ENCODE measurements at regions not wholly inside any gene's neighbourhood (a gene's known extent, or its start where the extent isn't known, plus 50 kb on each side); places are given as distances from the start of the nearest gene placed in this dataset.

- DNase-seq = no peak
- H3K27me3 Mint-ChIP-seq (ENCODE audit: low read depth in 3 of 3) = no peaks in the 10 kb centered on the region
- no peaks in the 10 kb centered on the region for H3K36me3 Mint-ChIP-seq
- no peak overlapping the region for H3K4me3 Mint-ChIP-seq
- H3K27ac Mint-ChIP-seq = no peak overlapping the region
- peaks cover 0 to 6% (median under 1%) of the 10 kb centered on the region in 6 donors for H3K9me3 Mint-ChIP-seq
- no peaks in the 10 kb centered on the region for H3K4me1 Mint-ChIP-seq
These were observed 484.7 kb downstream of the INSC start for GRCh38 chr11:15599376-15599775.

DNA sequence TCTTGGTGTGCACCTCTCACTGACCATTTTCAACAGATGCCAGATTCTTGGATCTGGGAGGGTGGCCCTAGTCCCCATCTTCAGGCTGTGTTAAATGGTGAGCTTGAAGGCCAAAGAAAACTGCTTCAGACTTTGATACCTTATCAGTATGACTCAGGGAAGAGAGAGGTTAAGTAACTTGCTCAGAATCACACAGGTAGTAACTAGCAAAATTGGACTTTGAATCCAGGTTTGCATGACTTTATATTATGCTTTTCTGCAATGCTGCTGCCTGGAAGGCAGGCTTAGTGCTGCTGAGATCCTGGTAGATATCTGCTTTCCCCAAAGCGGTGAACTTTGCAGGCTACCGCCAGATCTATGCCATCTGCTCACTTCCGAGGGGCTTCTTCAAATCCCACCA, 487.3 kb downstream of the INSC start:
- H3K36me3 Mint-ChIP-seq = no peaks in the 10 kb centered on the region
- no peaks in the 10 kb centered on the region for H3K4me1 Mint-ChIP-seq
- H3K4me3 Mint-ChIP-seq = no peak overlapping the region
- H3K27ac Mint-ChIP-seq = no peak overlapping the region
- no peak for DNase-seq
- H3K9me3 Mint-ChIP-seq = peaks cover 0 to 14% (median 2%) of the 10 kb centered on the region in 6 donors
- H3K27me3 Mint-ChIP-seq (ENCODE audit: low read depth in 3 of 3) = peaks cover 0 to 3% (median 0%) of the 10 kb centered on the region in 3 donors

GRCh38 chr11:15602785-15603567, 488.3 kb downstream of the INSC start:
- H3K27me3 Mint-ChIP-seq (ENCODE audit: low read depth in 3 of 3) = peaks cover 0 to 3% (median 0%) of the 10 kb centered on the region in 3 donors

DNA sequence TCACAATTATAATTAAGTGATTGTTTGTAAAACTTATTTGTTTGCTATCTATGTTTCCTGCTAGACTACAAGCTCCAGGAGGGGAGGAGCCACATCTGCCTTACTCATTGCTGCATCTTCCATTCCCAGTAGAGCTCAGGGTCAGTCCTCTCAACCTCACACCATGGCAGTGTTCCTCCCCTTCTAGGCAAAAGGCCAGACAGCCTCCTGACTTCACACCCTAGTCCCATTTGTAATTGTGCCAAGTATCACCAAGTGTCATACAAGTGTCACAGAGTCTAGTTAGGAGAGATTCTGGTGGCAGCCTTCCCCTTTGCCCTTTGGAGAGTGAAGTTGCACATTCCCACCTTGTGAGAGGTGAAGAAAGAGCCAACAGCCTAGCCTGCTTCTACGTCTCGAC, 490.4 kb downstream of the INSC start:
- Mint-ChIP-seq H3K36me3 (no peaks in the 10 kb centered on the region), H3K4me1 (no peaks in the 10 kb centered on the region), H3K9me3 (peaks cover 0 to 14% (median 2%) of the 10 kb centered on the region in 6 donors), H3K4me3 (no peak overlapping the region), H3K27me3 (ENCODE audit: low read depth in 3 of 3) (peaks cover 0 to 10% (median 0%) of the 10 kb centered on the region in 3 donors), H3K27ac (no peak overlapping the region)
- DNase-seq = no peak

More at GRCh38 chr11:15602785-15603567, 488.3 kb downstream of the INSC start:
- DNase-seq = no peak
- peaks cover 0 to 14% (median 2%) of the 10 kb centered on the region in 6 donors for H3K9me3 Mint-ChIP-seq
- H3K27ac Mint-ChIP-seq = no peak overlapping the region
- H3K4me3 Mint-ChIP-seq = no peak overlapping the region
- H3K4me1 Mint-ChIP-seq = no peaks in the 10 kb centered on the region
- H3K36me3 Mint-ChIP-seq = no peaks in the 10 kb centered on the region

DNA sequence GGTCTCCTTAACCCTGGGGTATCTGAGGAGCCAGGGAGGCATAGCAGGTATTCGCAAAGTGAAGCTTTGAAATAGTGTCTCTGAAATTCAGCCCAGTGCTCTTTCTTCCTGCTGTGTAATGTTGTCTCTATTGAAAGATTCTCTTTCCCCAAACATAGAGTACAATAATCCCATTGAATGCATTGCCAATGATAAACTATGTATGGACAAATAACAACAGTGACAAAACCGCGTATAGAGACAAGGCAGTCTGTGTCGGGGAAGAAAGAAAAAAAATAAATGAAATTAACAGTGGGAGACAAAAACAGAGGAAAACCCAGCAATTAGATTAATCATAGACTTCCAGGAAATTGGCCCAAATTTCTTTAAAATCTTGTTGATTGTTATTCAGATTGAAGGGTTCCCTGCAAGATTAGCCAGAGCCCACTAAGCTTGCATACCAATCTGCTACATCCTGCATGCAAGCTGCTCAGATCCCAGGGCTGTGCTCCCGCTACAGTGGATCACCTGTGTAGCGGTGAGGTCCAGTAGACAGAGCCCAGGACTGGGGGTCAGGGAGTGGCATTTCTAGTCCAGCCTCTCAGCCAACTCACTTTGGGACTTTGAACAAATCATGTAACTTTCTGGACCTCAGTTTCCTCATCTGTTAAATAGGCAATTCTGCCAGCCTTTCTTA, 492.8 kb downstream of the INSC start:
- Mint-ChIP-seq H3K4me3 (no peak overlapping the region), H3K36me3 (no peaks in the 10 kb centered on the region), H3K9me3 (peaks cover 0 to 14% (median 4%) of the 10 kb centered on the region in 6 donors), H3K27ac (no peak overlapping the region), H3K27me3 (ENCODE audit: low read depth in 3 of 3) (peaks cover 0 to 10% (median 0%) of the 10 kb centered on the region in 3 donors), H3K4me1 (no peaks in the 10 kb centered on the region)
- DNase-seq = no peak

DNA sequence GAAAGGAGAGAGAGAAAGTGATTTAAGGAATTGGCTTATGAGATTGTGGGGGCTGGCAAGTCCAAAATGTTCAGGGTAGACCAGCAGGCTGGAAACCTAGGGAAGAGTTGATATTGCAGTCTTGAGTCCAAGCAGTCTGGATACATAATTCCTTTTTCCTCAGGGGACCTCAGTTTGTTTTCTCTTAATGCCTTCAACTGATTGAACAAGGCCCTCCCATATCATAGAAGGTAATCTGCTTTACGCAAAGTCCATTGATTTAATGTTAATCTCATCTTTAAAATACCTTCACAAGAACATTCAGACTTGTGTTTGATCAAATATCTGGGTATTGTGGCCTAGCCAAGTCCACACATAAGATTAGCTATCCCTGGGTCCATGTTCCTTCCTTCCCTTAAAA, 494.7 kb downstream of the INSC start:
- Mint-ChIP-seq H3K4me1 (no peaks in the 10 kb centered on the region), H3K36me3 (no peaks in the 10 kb centered on the region), H3K4me3 (no peak overlapping the region), H3K27me3 (ENCODE audit: low read depth in 3 of 3) (peaks cover 0 to 10% (median 0%) of the 10 kb centered on the region in 3 donors), H3K9me3 (peaks cover 0 to 8% (median under 1%) of the 10 kb centered on the region in 6 donors), H3K27ac (no peak overlapping the region)
- no peak for DNase-seq

DNA sequence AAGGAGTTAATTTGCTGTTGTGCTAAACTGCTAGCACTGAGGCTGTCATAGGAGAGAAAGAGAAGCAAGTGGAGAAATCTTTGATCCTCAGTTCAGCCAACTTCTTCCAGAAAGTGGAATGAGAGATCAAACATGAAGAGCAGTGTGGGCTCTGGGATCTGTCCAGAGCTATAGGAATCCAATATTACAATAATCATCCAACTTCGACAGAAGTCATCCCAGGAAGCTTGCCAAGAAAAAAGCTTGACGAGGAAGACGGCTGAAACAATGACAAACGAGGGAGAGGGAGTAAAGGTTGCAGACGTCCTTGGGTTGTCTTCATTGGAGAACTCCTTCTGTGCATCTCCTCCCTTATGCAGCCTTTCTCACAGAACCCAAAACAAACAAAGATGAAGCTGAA, 496.2 kb downstream of the INSC start:
- no peak overlapping the region for H3K27ac Mint-ChIP-seq
- no peak for DNase-seq
- H3K4me1 Mint-ChIP-seq = no peaks in the 10 kb centered on the region
- H3K9me3 Mint-ChIP-seq = peaks cover 0 to 3% (median 0%) of the 10 kb centered on the region in 6 donors
- H3K36me3 Mint-ChIP-seq = no peaks in the 10 kb centered on the region
- H3K4me3 Mint-ChIP-seq = no peak overlapping the region
- peaks cover 0 to 8% (median 0%) of the 10 kb centered on the region in 3 donors for H3K27me3 Mint-ChIP-seq (ENCODE audit: low read depth in 3 of 3)

DNA sequence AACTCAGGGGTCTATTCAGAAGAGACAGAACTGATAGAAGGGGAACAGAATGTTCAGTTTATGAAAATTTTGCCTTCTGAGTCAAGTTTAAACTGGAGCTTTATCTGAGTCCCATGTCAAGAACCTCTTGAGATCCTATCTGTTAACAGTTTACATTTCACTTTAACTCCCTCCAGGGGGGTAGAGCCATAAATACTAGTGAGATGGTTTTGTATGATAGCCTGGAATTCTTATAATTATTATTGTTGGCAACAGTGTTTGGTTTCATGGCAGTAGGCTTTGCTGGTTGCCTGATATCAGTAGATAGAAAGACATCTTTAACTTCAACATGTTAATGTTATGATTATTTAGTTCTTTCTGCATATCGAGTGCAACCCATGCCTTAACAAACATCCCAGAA, 498.5 kb downstream of the INSC start:
- H3K4me1 Mint-ChIP-seq = no peaks in the 10 kb centered on the region
- no peak for DNase-seq
- peaks cover 0 to 11% (median 1%) of the 10 kb centered on the region in 3 donors for H3K27me3 Mint-ChIP-seq (ENCODE audit: low read depth in 3 of 3)
- H3K36me3 Mint-ChIP-seq = no peaks in the 10 kb centered on the region
- no peak overlapping the region for H3K27ac Mint-ChIP-seq
- H3K9me3 Mint-ChIP-seq = peaks cover 0 to 3% (median 0%) of the 10 kb centered on the region in 6 donors
- no peak overlapping the region for H3K4me3 Mint-ChIP-seq

DNA sequence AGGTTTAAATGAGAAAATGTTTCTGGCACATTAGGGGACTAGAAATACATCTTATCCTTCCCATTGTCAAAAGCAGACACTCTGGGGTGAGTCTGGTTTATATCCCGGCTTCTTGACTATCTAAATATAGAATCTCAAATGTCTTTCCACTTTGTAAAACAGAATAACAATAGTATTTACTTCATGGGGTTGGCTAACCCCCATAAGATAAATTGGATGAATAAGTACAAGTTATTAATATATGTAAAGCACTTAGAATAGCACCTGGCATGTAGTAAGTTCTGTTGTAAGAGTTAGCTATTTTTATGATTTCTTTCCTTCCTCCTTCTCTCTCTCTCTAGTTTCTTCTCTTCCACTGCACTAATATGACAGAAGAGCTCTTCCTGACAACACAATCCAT, 499.1 kb downstream of the INSC start:
- DNase-seq = no peak
- Mint-ChIP-seq H3K36me3 (no peaks in the 10 kb centered on the region), H3K4me3 (no peak overlapping the region), H3K4me1 (no peaks in the 10 kb centered on the region), H3K27me3 (ENCODE audit: low read depth in 3 of 3) (peaks cover 0 to 11% (median 1%) of the 10 kb centered on the region in 3 donors), H3K27ac (no peak overlapping the region), H3K9me3 (peaks cover 0 to 3% (median under 1%) of the 10 kb centered on the region in 6 donors)

DNA sequence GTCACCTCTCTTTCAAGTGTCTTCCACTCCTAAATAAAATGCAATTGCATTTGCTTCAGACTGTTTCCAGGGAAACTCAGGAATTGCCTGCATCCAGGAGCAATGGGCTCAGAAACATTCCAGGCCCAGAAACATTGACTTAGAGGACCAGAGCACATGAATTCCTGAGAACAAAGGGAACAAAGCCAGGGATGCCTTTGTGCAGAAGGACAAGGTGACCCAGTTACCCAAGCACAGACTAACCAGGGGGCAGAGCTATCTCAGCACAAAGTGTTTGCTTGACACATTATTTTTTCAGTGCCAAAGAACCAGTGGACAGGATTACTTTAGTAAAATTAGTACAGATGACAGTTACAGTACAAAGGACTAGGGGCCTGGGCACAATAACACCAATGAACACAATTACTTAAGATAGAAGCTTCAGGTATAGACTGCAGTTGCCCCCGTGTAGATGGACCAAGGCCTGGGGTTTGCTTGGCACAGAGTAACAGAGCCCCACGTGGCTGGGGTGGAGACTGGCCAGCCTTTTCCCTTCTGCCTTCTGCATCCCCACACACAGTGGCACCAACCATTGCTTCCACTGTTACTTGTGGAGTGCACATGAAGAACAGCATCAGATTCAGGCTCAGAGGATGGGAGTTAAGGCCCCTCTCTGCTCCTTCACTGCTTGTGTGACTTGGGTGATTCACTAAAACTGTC, 500.8 kb downstream of the INSC start:
- Mint-ChIP-seq H3K9me3 (peaks cover 0 to 3% (median under 1%) of the 10 kb centered on the region in 6 donors), H3K4me3 (no peak overlapping the region), H3K27ac (no peak overlapping the region), H3K4me1 (no peaks in the 10 kb centered on the region), H3K27me3 (ENCODE audit: low read depth in 3 of 3) (peaks cover 0 to 3% (median 1%) of the 10 kb centered on the region in 3 donors), H3K36me3 (no peaks in the 10 kb centered on the region)
- no peak for DNase-seq

DNA sequence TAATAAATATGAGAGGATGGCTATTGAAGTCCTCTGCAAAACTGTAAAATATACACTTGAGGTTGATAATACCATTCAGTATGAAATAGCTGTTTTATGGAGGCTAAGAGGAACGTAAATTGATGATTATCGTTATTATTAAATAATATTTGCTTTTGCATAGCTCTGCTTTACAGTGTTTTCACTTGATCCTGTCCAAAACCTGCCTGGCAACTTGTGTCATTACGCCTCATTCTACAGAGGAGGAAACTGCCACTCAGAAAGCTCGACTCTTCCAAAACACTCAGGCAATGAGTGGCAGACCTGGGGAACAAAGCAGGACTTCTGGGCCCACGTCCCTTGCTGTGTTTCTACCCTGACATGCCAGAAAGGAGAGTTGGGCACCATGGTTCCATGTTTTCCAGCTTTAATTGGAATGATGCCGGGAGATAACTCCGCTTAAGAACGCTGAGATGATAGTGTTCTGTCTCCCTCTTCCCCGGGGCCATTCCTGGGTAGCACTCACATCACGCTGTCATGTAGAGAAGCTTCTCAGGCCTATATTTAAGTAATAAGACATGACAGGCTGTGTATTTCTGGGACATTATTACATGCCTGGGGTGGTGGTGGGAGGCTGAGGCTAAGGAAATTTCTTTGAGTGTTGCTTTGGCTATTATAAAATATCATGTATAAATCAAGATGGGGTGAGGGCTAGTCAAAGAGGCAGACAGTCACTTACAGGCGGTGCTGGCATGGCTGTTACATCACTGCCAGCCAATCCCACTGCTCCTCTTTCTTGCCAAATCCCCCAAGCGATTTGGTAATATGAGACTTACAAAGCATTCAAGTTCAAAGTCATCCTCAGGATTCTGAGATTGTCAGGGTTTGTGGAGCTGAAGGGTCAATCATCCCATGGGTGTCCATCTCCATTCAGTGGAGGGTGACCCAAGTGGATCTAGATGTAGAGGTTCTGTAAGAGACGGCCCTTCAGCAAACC, 501.7 kb downstream of the INSC start:
- peaks cover 0 to 6% (median 3%) of the 10 kb centered on the region in 3 donors for H3K27me3 Mint-ChIP-seq (ENCODE audit: low read depth in 3 of 3)
- DNase-seq = no peak
- no peak overlapping the region for H3K27ac Mint-ChIP-seq
- H3K9me3 Mint-ChIP-seq = peaks cover 0 to 3% (median 0%) of the 10 kb centered on the region in 6 donors
- H3K4me1 Mint-ChIP-seq = no peaks in the 10 kb centered on the region
- no peaks in the 10 kb centered on the region for H3K36me3 Mint-ChIP-seq
- H3K4me3 Mint-ChIP-seq = no peak overlapping the region

- Mint-ChIP-seq H3K36me3 (no peaks in the 10 kb centered on the region), H3K27ac (no peak overlapping the region)
- no peak for DNase-seq
These were observed 502.4 kb downstream of the INSC start for GRCh38 chr11:15617126-15617525.

DNA sequence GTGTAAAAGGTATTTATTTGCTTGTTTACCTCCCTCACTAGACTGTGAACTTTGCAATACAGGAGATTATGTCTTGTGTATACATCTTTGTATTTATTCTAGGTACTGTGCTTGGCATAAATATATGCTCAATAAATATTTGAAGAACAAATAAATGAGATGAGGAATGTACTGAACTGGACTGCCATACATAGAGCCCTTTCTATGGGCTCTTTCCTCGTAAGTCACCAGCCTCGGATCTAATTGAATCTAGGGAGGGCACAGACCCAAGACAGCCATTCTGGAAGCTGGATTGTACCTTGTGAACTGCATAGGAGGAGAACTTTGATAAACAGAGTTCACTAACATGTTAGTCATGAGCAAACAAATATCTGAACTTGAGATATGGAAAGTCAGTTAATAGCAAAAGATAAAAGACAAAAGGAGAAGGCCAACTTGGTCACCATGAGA, 503.9 kb downstream of the INSC start:
- no peak overlapping the region for H3K27ac Mint-ChIP-seq
- H3K36me3 Mint-ChIP-seq = no peaks in the 10 kb centered on the region
- no peak overlapping the region for H3K4me3 Mint-ChIP-seq
- H3K27me3 Mint-ChIP-seq (ENCODE audit: low read depth in 3 of 3) = peaks cover 0 to 10% (median 3%) of the 10 kb centered on the region in 3 donors
- no peak for DNase-seq
- H3K4me1 Mint-ChIP-seq = no peaks in the 10 kb centered on the region
- H3K9me3 Mint-ChIP-seq = peaks cover 0 to 3% (median 0%) of the 10 kb centered on the region in 6 donors

More at GRCh38 chr11:15617126-15617525, 502.4 kb downstream of the INSC start:
- no peaks in the 10 kb centered on the region for H3K4me1 Mint-ChIP-seq
- H3K9me3 Mint-ChIP-seq = peaks cover 0 to 3% (median 0%) of the 10 kb centered on the region in 6 donors
- H3K27me3 Mint-ChIP-seq (ENCODE audit: low read depth in 3 of 3) = peaks cover 0 to 6% (median 3%) of the 10 kb centered on the region in 3 donors
- H3K4me3 Mint-ChIP-seq = no peak overlapping the region
